ENCODE measurements at regions not wholly inside any gene's neighbourhood (a gene's known extent, or its start where the extent isn't known, plus 50 kb on each side); places are given as distances from the start of the nearest gene placed in this dataset.
"Not testable (repeated sequence)": the region's sequence is repeated elsewhere in the genome, so short reads cannot be mapped to it uniquely, and the experiment has no call there.

GRCh38 chr5:125470280-125470902 is 724.0 kb upstream of the ZNF608 start:
- H3K27me3 Mint-ChIP-seq (ENCODE audit: low read depth in 3 of 3): peaks cover 0 to 2% (median 0%) of the 10 kb centered on the region in 3 donors
- no peak overlapping the region for H3K4me3 Mint-ChIP-seq
- DNase-seq: no peak
- H3K36me3 Mint-ChIP-seq: no peaks in the 10 kb centered on the region
- H3K4me1 Mint-ChIP-seq: no peaks in the 10 kb centered on the region
- H3K27ac Mint-ChIP-seq: no peak overlapping the region
- H3K9me3 Mint-ChIP-seq: no peaks in the 10 kb centered on the region

GRCh38 chr5:125476901-125477585 is 730.6 kb upstream of the ZNF608 start:
- Mint-ChIP-seq H3K9me3 (peaks cover 0 to 5% (median 0%) of the 10 kb centered on the region in 6 donors), H3K4me1 (no peaks in the 10 kb centered on the region), H3K27me3 (ENCODE audit: low read depth in 3 of 3) (peaks cover 0 to under 1% (median 0%) of the 10 kb centered on the region in 3 donors), H3K36me3 (no peaks in the 10 kb centered on the region), H3K4me3 (no peak overlapping the region), H3K27ac (no peak overlapping the region)
- DNase-seq: no peak

- Mint-ChIP-seq H3K9me3 (peaks cover 0 to 5% (median 0%) of the 10 kb centered on the region in 6 donors), H3K27ac (no peak overlapping the region)
Observed at GRCh38 chr5:125477586-125477975, 731.1 kb upstream of the ZNF608 start.

GRCh38 chr5:125478599-125478998 is 732.2 kb upstream of the ZNF608 start:
- Mint-ChIP-seq H3K4me3 (no peak overlapping the region), H3K36me3 (no peaks in the 10 kb centered on the region), H3K27me3 (ENCODE audit: low read depth in 3 of 3) (peaks cover 0 to 1% (median 0%) of the 10 kb centered on the region in 3 donors), H3K9me3 (peaks cover 0 to 5% (median 0%) of the 10 kb centered on the region in 6 donors), H3K4me1 (no peaks in the 10 kb centered on the region), H3K27ac (no peak overlapping the region)
- DNase-seq: no peak

More at GRCh38 chr5:125477586-125477975, 731.1 kb upstream of the ZNF608 start:
- Mint-ChIP-seq H3K4me3 (no peak overlapping the region), H3K27me3 (ENCODE audit: low read depth in 3 of 3) (peaks cover 0 to 1% (median 0%) of the 10 kb centered on the region in 3 donors), H3K36me3 (no peaks in the 10 kb centered on the region), H3K4me1 (no peaks in the 10 kb centered on the region)
- DNase-seq: no peak

- H3K27me3 Mint-ChIP-seq (ENCODE audit: low read depth in 3 of 3): peaks cover 0 to 3% (median 1%) of the 10 kb centered on the region in 3 donors
- peaks cover 0 to 4% (median 0%) of the 10 kb centered on the region in 6 donors for H3K9me3 Mint-ChIP-seq
- H3K4me1 Mint-ChIP-seq: no peaks in the 10 kb centered on the region
- no peak for DNase-seq
- no peak overlapping the region for H3K27ac Mint-ChIP-seq
- no peak overlapping the region for H3K4me3 Mint-ChIP-seq
- no peaks in the 10 kb centered on the region for H3K36me3 Mint-ChIP-seq
Observed at GRCh38 chr5:125480911-125481310, 734.5 kb upstream of the ZNF608 start.

- Mint-ChIP-seq H3K27ac (no peak overlapping the region), H3K4me3 (no peak overlapping the region), H3K36me3 (no peaks in the 10 kb centered on the region), H3K9me3 (peaks cover 0 to 4% (median 0%) of the 10 kb centered on the region in 6 donors), H3K4me1 (no peaks in the 10 kb centered on the region), H3K27me3 (ENCODE audit: low read depth in 3 of 3) (peaks cover 0 to 3% (median 1%) of the 10 kb centered on the region in 3 donors)
- no peak for DNase-seq
Observed at GRCh38 chr5:125481506-125482465, 735.3 kb upstream of the ZNF608 start.

- Mint-ChIP-seq H3K27me3 (ENCODE audit: low read depth in 3 of 3) (peaks cover 0 to 3% (median 1%) of the 10 kb centered on the region in 3 donors), H3K36me3 (no peaks in the 10 kb centered on the region), H3K4me3 (no peak overlapping the region), H3K9me3 (peaks cover 0 to 5% (median 0%) of the 10 kb centered on the region in 6 donors), H3K27ac (no peak overlapping the region), H3K4me1 (no peaks in the 10 kb centered on the region)
- no peak for DNase-seq
Observed at GRCh38 chr5:125483609-125484008, 737.2 kb upstream of the ZNF608 start.

GRCh38 chr5:125484272-125484741 is 737.9 kb upstream of the ZNF608 start:
- H3K27ac Mint-ChIP-seq: no peak overlapping the region
- no peaks in the 10 kb centered on the region for H3K36me3 Mint-ChIP-seq
- no peak for DNase-seq
- H3K4me3 Mint-ChIP-seq: no peak overlapping the region
- peaks cover 0 to 3% (median 1%) of the 10 kb centered on the region in 3 donors for H3K27me3 Mint-ChIP-seq (ENCODE audit: low read depth in 3 of 3)
- peaks cover 0 to 5% (median 0%) of the 10 kb centered on the region in 6 donors for H3K9me3 Mint-ChIP-seq
- H3K4me1 Mint-ChIP-seq: no peaks in the 10 kb centered on the region

- peaks cover 0 to 3% (median 1%) of the 10 kb centered on the region in 3 donors for H3K27me3 Mint-ChIP-seq (ENCODE audit: low read depth in 3 of 3)
- H3K4me1 Mint-ChIP-seq: no peaks in the 10 kb centered on the region
- H3K4me3 Mint-ChIP-seq: no peak overlapping the region
- H3K27ac Mint-ChIP-seq: no peak overlapping the region
- H3K9me3 Mint-ChIP-seq: peaks cover 0 to 5% (median 0%) of the 10 kb centered on the region in 6 donors
- no peaks in the 10 kb centered on the region for H3K36me3 Mint-ChIP-seq
- DNase-seq: no peak
Observed at GRCh38 chr5:125484742-125485641, 738.6 kb upstream of the ZNF608 start.

GRCh38 chr5:125485771-125486170 is 739.3 kb upstream of the ZNF608 start:
- peaks cover 1 to 3% (median 2%) of the 10 kb centered on the region in 3 donors for H3K27me3 Mint-ChIP-seq (ENCODE audit: low read depth in 3 of 3)
- H3K27ac Mint-ChIP-seq: no peak overlapping the region
- H3K9me3 Mint-ChIP-seq: peaks cover 0 to 5% (median 0%) of the 10 kb centered on the region in 6 donors
- no peak for DNase-seq
- no peaks in the 10 kb centered on the region for H3K4me1 Mint-ChIP-seq
- H3K4me3 Mint-ChIP-seq: no peak overlapping the region
- no peaks in the 10 kb centered on the region for H3K36me3 Mint-ChIP-seq

GRCh38 chr5:125486634-125487033 is 740.2 kb upstream of the ZNF608 start:
- Mint-ChIP-seq H3K27me3 (ENCODE audit: low read depth in 3 of 3) (peaks cover 1 to 3% (median 2%) of the 10 kb centered on the region in 3 donors), H3K36me3 (no peaks in the 10 kb centered on the region), H3K4me1 (no peaks in the 10 kb centered on the region), H3K9me3 (peaks cover 0 to 5% (median 0%) of the 10 kb centered on the region in 6 donors), H3K4me3 (no peak overlapping the region), H3K27ac (no peak overlapping the region)
- DNase-seq: no peak

GRCh38 chr5:125487231-125487630 is 740.8 kb upstream of the ZNF608 start:
- Mint-ChIP-seq H3K36me3 (no peaks in the 10 kb centered on the region), H3K27ac (no peak overlapping the region), H3K9me3 (peaks cover 0 to 5% (median 0%) of the 10 kb centered on the region in 6 donors), H3K4me3 (no peak overlapping the region), H3K27me3 (ENCODE audit: low read depth in 3 of 3) (peaks cover 0 to 3% (median 2%) of the 10 kb centered on the region in 3 donors), H3K4me1 (no peaks in the 10 kb centered on the region)
- no peak for DNase-seq

- H3K4me1 Mint-ChIP-seq; H3K27me3 Mint-ChIP-seq (ENCODE audit: low read depth in 3 of 3); H3K27ac Mint-ChIP-seq: not testable (repeated sequence)
Observed at GRCh38 chr5:125487652-125488051, 741.2 kb upstream of the ZNF608 start.

More at GRCh38 chr5:125487652-125488051, 741.2 kb upstream of the ZNF608 start:
- not testable (repeated sequence) for DNase-seq, H3K36me3 Mint-ChIP-seq, H3K4me3 Mint-ChIP-seq, H3K9me3 Mint-ChIP-seq
